H1 (cell line): ENCODE measurements at regions not wholly inside any gene's neighbourhood (a gene's known extent, or its start where the extent isn't known, plus 50 kb on each side); places are given as distances from the start of the nearest gene placed in this dataset.

Experiments used
- CTCF ChIA-PET: fragments of 300-600 bp; sonication (Branson Sonifier 250); formaldehyde crosslinking; loops from one replicate; lab custom pipeline; 2021; ENCODE audit not compliant: partially characterized antibody; lab: Charles Lee
- POLR2A ChIA-PET: fragments of 300-600 bp; sonication (Branson Sonifier 250); formaldehyde crosslinking; loops from one replicate; lab custom pipeline; 2021; ENCODE audit warnings: inconsistent platforms; ENCODE audit not compliant: partially characterized antibody; lab: Charles Lee
- DNase-seq, 2 experiments: peaks; one replicate each; pipeline versions ENCODE4 v3.0.0 to v3.0.0-alpha.2; 2010 to 2022; ENCODE audit warnings: low spot score in 2 of 2, low read depth in 1 of 2, mixed read lengths in 1 of 2
- FAIRE-seq: peaks from 2 replicates; lab custom pipeline; 2011; peaks lifted over from hg19 to GRCh38; lab: Jason Lieb, UNC
- H2AFZ ChIP-seq: 2 replicates; pipeline ENCODE4 v1.8.1; 2012; ENCODE audit warnings: low read length, inconsistent platforms
- H2AK5ac ChIP-seq: 2 replicates; pipeline ENCODE4 v1.6.1; 2013; ENCODE audit warnings: low read depth, low read length
- H2BK120ac ChIP-seq: replicated peaks from 2 replicates; pipeline ENCODE3; 2013; ENCODE audit warnings: low read depth, low read length, inconsistent platforms
- H2BK12ac ChIP-seq: 2 replicates; pipeline ENCODE4 v1.6.1; 2013; ENCODE audit warnings: low read depth, low read length
- H2BK15ac ChIP-seq: 2 replicates; pipeline ENCODE4 v1.6.1; 2013; ENCODE audit warnings: low read length
- H2BK20ac ChIP-seq: 2 replicates; pipeline ENCODE4 v1.6.1; 2013; ENCODE audit warnings: low read length
- H2BK5ac ChIP-seq: 2 replicates; pipeline ENCODE4 v1.6.1; 2013; ENCODE audit warnings: low read depth, low read length
- H3K14ac ChIP-seq: 2 replicates; pipeline ENCODE4 v1.6.1; 2013; ENCODE audit warnings: inconsistent platforms; ENCODE audit not compliant: insufficient read length
- H3K18ac ChIP-seq: 2 replicates; pipeline ENCODE4 v1.6.1; 2013; ENCODE audit warnings: low read length; ENCODE audit errors: extremely low read depth
- H3K23ac ChIP-seq: 2 replicates; pipeline ENCODE4 v1.6.1; 2013; ENCODE audit warnings: inconsistent platforms; ENCODE audit not compliant: insufficient read length
- H3K23me2 ChIP-seq: 2 replicates; pipeline ENCODE4 v1.6.1; 2013; ENCODE audit warnings: low read depth, low read length
- H3K27ac ChIP-seq: 2 replicates; pipeline ENCODE4 v1.6.1; 2011; ENCODE audit warnings: low read depth, low read length, inconsistent platforms
- H3K27me3 ChIP-seq, 4 experiments: replicated peaks in 1 of 4; 1 replicate in 1 of 4; 2 replicates in 3 of 4; pipeline versions ENCODE4 v1.6.1 to v1.8.1; 2011 to 2013; ENCODE audit warnings: low read length in 3 of 4, mild to moderate bottlenecking in 3 of 4, inconsistent platforms in 2 of 4, mixed read lengths in 2 of 4, moderate library complexity in 1 of 4; ENCODE audit not compliant: control insufficient read depth in 3 of 4, insufficient read depth in 3 of 4; ENCODE audit errors: extremely low read depth in 1 of 4
- H3K36me3 ChIP-seq, 4 experiments: 2 replicates each; pipeline versions ENCODE4 v1.6.1 to v1.8.1; 2011 to 2013; ENCODE audit warnings: mild to moderate bottlenecking in 4 of 4, low read length in 3 of 4, moderate library complexity in 2 of 4, control low read depth in 1 of 4, inconsistent platforms in 1 of 4; ENCODE audit not compliant: insufficient read depth in 4 of 4, control insufficient read depth in 2 of 4
- H3K4ac ChIP-seq: replicated peaks from 2 replicates; pipeline ENCODE3; 2013; ENCODE audit warnings: low read length, low read depth, mixed read lengths, inconsistent platforms; ENCODE audit not compliant: insufficient read length
- H3K4me1 ChIP-seq, 4 experiments: replicated peaks in 1 of 4; 1 replicate in 1 of 4; 2 replicates in 3 of 4; pipeline versions ENCODE4 v1.6.1 to v1.8.1; 2011 to 2013; ENCODE audit warnings: low read length in 3 of 4, inconsistent platforms in 2 of 4, mixed read lengths in 1 of 4; ENCODE audit not compliant: insufficient read depth in 4 of 4, control insufficient read depth in 3 of 4
- H3K4me2 ChIP-seq, 2 experiments: 2 replicates each; pipeline versions ENCODE4 v1.6.1 to v1.8.1; 2011 to 2013; ENCODE audit warnings: low read depth in 2 of 2, low read length in 2 of 2, control low read depth in 1 of 2, inconsistent platforms in 1 of 2, mild to moderate bottlenecking in 1 of 2; ENCODE audit not compliant: insufficient read depth in 1 of 2
- H3K4me3 ChIP-seq, 4 experiments: fragments of 200-600, 300-600 bp in 1 of 4; sonication (generic), shearing (Covaris generic), sonication (Bioruptor Twin) in 1 of 4; 2 replicates each; pipeline versions ENCODE4 v1.5.1 to v1.8.1; 2011 to 2016; ENCODE audit warnings: low read length in 4 of 4, low read depth in 3 of 4, control low read depth in 2 of 4, inconsistent platforms in 2 of 4, mild to moderate bottlenecking in 2 of 4, mixed read lengths in 1 of 4, moderate library complexity in 1 of 4; ENCODE audit not compliant: insufficient read depth in 2 of 4; ENCODE audit errors: extremely low read depth in 1 of 4
- H3K56ac ChIP-seq: replicated peaks from 2 replicates; pipeline ENCODE3; 2013; ENCODE audit warnings: low read depth, mild to moderate bottlenecking, mixed read lengths, low read length, inconsistent platforms; ENCODE audit not compliant: insufficient read length
- H3K79me1 ChIP-seq: 2 replicates; pipeline ENCODE4 v1.6.1; 2013; ENCODE audit warnings: low read depth, low read length, control low read depth
- H3K79me2 ChIP-seq, 2 experiments: 2 replicates each; pipeline versions ENCODE4 v1.6.1 to v1.8.1; 2012 to 2013; ENCODE audit warnings: low read length in 2 of 2, mild to moderate bottlenecking in 2 of 2, inconsistent platforms in 1 of 2; ENCODE audit not compliant: insufficient read depth in 2 of 2, control insufficient read depth in 1 of 2
- H3K9ac ChIP-seq, 4 experiments: replicated peaks in 1 of 4; 1 replicate in 1 of 4; 2 replicates in 3 of 4; pipeline versions ENCODE4 v1.6.1 to v1.8.1; 2011 to 2013; ENCODE audit warnings: low read depth in 3 of 4, low read length in 3 of 4, control low read depth in 2 of 4, mild to moderate bottlenecking in 2 of 4, moderate library complexity in 2 of 4, inconsistent platforms in 1 of 4; ENCODE audit errors: extremely low read depth in 1 of 4
- H3K9me3 ChIP-seq, 2 experiments: 2 replicates each; pipeline versions ENCODE4 v1.6.1 to v1.8.1; 2012 to 2013; ENCODE audit warnings: mild to moderate bottlenecking in 2 of 2, moderate library complexity in 2 of 2, control low read depth in 1 of 2, inconsistent platforms in 1 of 2, low read depth in 1 of 2, low read length in 1 of 2, mixed read lengths in 1 of 2; ENCODE audit not compliant: insufficient read depth in 2 of 2
- H4K20me1 ChIP-seq, 2 experiments: replicated peaks in 1 of 2; 2 replicates each; pipeline versions ENCODE3 to v1.8.1; 2011 to 2013; ENCODE audit warnings: inconsistent platforms in 2 of 2, low read length in 2 of 2, mild to moderate bottlenecking in 1 of 2; ENCODE audit not compliant: insufficient read depth in 2 of 2, control insufficient read depth in 1 of 2
- H4K5ac ChIP-seq: 2 replicates; pipeline ENCODE4 v1.6.1; 2013; ENCODE audit warnings: low read length, low read depth, mixed read lengths, inconsistent platforms; ENCODE audit not compliant: insufficient read length
- H4K8ac ChIP-seq: 2 replicates; pipeline ENCODE4 v1.8.0; 2013; ENCODE audit warnings: mild to moderate bottlenecking, moderate library complexity, low read length, inconsistent platforms; ENCODE audit not compliant: insufficient read depth; ENCODE audit errors: extremely low read depth
- H4K91ac ChIP-seq: replicated peaks from 2 replicates; pipeline ENCODE3; 2013; ENCODE audit warnings: low read length, mixed read lengths, inconsistent platforms; ENCODE audit not compliant: insufficient read length
- SIN3A ChIP-seq, 2 experiments: IDR thresholded peaks in 1 of 2; conservative IDR thresholded peaks in 1 of 2; 2 replicates each; pipeline ENCODE4 v1.6.1; 2011 to 2012; ENCODE audit warnings: low read length in 2 of 2, improper control_type of control experiment in 1 of 2, low read depth in 1 of 2, mild to moderate bottlenecking in 1 of 2
- WGBS, 2 experiments: shearing (Covaris generic) in 1 of 2; methylation state at CpG; one replicate each; pipeline versions ENCODE4 v1.1.6 to v1.1.7; 2013 to 2015; ENCODE audit warnings: low lambda C conversion rate in 2 of 2, mixed read lengths in 2 of 2, inconsistent platforms in 1 of 2, low coverage in 1 of 2, missing lambda C conversion rate in 1 of 2; ENCODE audit not compliant: insufficient replicate concordance in 2 of 2, insufficient coverage in 1 of 2, insufficient read length in 1 of 2; ENCODE audit errors: extremely low coverage in 1 of 2, missing lambda C conversion rate in 1 of 2; 5-methylcytosine and 5-hydroxymethylcytosine counted together

- Histone ChIP-seq H4K91ac (no peak overlapping the region), H4K20me1 (no peaks in the 10 kb centered on the region), H2BK12ac (no peak overlapping the region), H3K23me2 (no peaks in the 10 kb centered on the region), H2AK5ac (no peak overlapping the region), H3K4ac (no peak overlapping the region), H3K4me3 (no peak overlapping the region), H4K8ac (peak overlapping the region; percentile 31; the same call in 1 of the 2 replicates), H4K5ac (no peak overlapping the region), H3K27me3 (peaks cover 0 to 6% (median 2%) of the 10 kb centered on the region in 4 experiments; a peak in 3 of 7 replicates), H3K36me3 (no peaks in the 10 kb centered on the region), H3K79me2 (no peaks in the 10 kb centered on the region), H2BK120ac (no peak overlapping the region), H3K9me3 (no peaks in the 10 kb centered on the region), H3K27ac (no peak overlapping the region), H3K56ac (no peak overlapping the region), H3K4me1 (peaks cover 0 to 4% (median 0%) of the 10 kb centered on the region in 4 experiments; a peak in 2 of 7 replicates), H3K4me2 (no peak overlapping the region), H2AFZ (no peak overlapping the region), H3K14ac (no peak overlapping the region), H2BK15ac (no peak overlapping the region), H3K18ac (no peak overlapping the region), H2BK5ac (no peak overlapping the region; the same call in 1 of the 2 replicates), H3K79me1 (no peaks in the 10 kb centered on the region), H3K9ac (no peak overlapping the region), H2BK20ac (no peak overlapping the region), H3K23ac (no peak overlapping the region)
- ChIA-PET CTCF (interaction anchor here (0.9 to 2.0 kb wide), 4 partner anchors 9 to 285 kb away, joined by 3 to 5 read pairs (median 4); no protein-coding TSS in a partner anchor), POLR2A (no interaction called here)
- 78% methylated on average over 3 of the region's 3 CpGs; no CpG with 5 or more reads in 1 of the 2 experiments for WGBS, 2 experiments
- TF ChIP-seq SIN3A (conservative IDR thresholded peaks at IDR 0.05 in 1 of 2, IDR thresholded peaks at IDR 0.05 in 1 of 2; ENCODE audit: low read depth in 1 of 2, low read length in 2 of 2) = no peak
- FAIRE-seq (no peak), DNase-seq (no peak)
These were observed 264.8 kb upstream of the LDB2 start for GRCh38 chr4:17163156-17163771.
